HCT116 (cell line): ENCODE measurements at regions not wholly inside any gene's neighbourhood (a gene's known extent, or its start where the extent isn't known, plus 50 kb on each side); places are given as distances from the start of the nearest gene placed in this dataset.
"Not testable (repeated sequence)": the region's sequence is repeated elsewhere in the genome, so short reads cannot be mapped to it uniquely, and the experiment has no call there.

Experiments used
- ATAC-seq: fragments of 200-7000 bp; cut with Tn5 transposase; 2 replicates; pipeline ENCODE4 v1.9.1; 2020; ENCODE audit warnings: mild to moderate bottlenecking, moderate library complexity
- BruUV-seq: library from RNA; stranded (reverse); fragments of 400-500 nt; replicated peaks from 2 replicates; lab custom pipeline; 2021; lab: Mats Ljungman, UMichigan
- CTCF ChIA-PET: fragments of 300-600 bp; sonication (Branson Sonifier 250); formaldehyde crosslinking; loops from one replicate; lab custom pipeline; 2021; ENCODE audit warnings: antibody characterized with exemption; lab: Charles Lee
- POLR2A ChIA-PET: fragments of 300-600, 350-600 bp; sonication (Branson Sonifier 250); formaldehyde crosslinking; loops from one replicate; lab custom pipeline; 2021; ENCODE audit warnings: antibody characterized with exemption; lab: Charles Lee
- RAD21 ChIA-PET, 2 experiments: fragments of 300-600 bp; sonication (Branson Sonifier 250); formaldehyde crosslinking; loops; one replicate each; lab custom pipeline; 2023; ENCODE audit warnings: low total read pairs in 2 of 2; ENCODE audit not compliant: uncharacterized antibody in 2 of 2, unreplicated experiment in 2 of 2, low non-redundant PET in 1 of 2; lab: Charles Lee
- DNase-seq: peaks from one replicate; pipeline ENCODE4 v3.0.0-alpha.2; 2010; ENCODE audit warnings: low read depth, low spot score
- H2AFZ ChIP-seq: fragments of 200-600 bp; shearing (Covaris generic), sonication (generic); 2 replicates; pipeline ENCODE4 v1.6.1; 2017; ENCODE audit warnings: low read depth, mixed run types, mixed read lengths, antibody characterized with exemption, low read length; ENCODE audit not compliant: poor library complexity, severe bottlenecking
- H3K27ac ChIP-seq: 2 replicates; pipeline ENCODE4 v1.5.1; 2012; ENCODE audit warnings: low read depth, low read length
- H3K27me3 ChIP-seq: fragments of 200-600 bp; sonication (generic); 2 replicates; pipeline ENCODE4 v1.6.1; 2016; ENCODE audit warnings: mixed run types, low read length, mixed read lengths; ENCODE audit not compliant: insufficient read depth
- H3K36me3 ChIP-seq, 2 experiments: fragments of 200-500 bp in 1 of 2; fragments of 200-600 bp in 1 of 2; sonication (Bioruptor generic) in 1 of 2; sonication (generic) in 1 of 2; 2 replicates each; pipeline versions ENCODE4 v1.5.1 to v1.6.1; 2014 to 2016; ENCODE audit warnings: low read length in 2 of 2, inconsistent platforms in 1 of 2, mixed read lengths in 1 of 2, mixed run types in 1 of 2; ENCODE audit not compliant: insufficient read depth in 2 of 2, control insufficient read depth in 1 of 2
- H3K4me1 ChIP-seq, 2 experiments: fragments of 200-600 bp in 1 of 2; sonication (generic) in 1 of 2; 2 replicates each; pipeline versions ENCODE4 v1.5.1 to v1.6.1; 2012 to 2017; ENCODE audit warnings: low read length in 2 of 2, inconsistent platforms in 1 of 2, mild to moderate bottlenecking in 1 of 2, mixed read lengths in 1 of 2, mixed run types in 1 of 2, moderate library complexity in 1 of 2; ENCODE audit not compliant: insufficient read depth in 2 of 2, control insufficient read depth in 1 of 2
- H3K4me2 ChIP-seq: fragments of 200-600 bp; sonication (generic); 2 replicates; pipeline ENCODE4 v1.6.1; 2017; ENCODE audit warnings: mixed run types, low read length, mixed read lengths
- H3K4me3 ChIP-seq, 2 experiments: fragments of 200-600 bp in 1 of 2; sonication (generic) in 1 of 2; replicated peaks in 1 of 2; 2 replicates each; pipeline ENCODE4 v1.5.1; 2011 to 2016; ENCODE audit warnings: low read length in 2 of 2, control low read depth in 1 of 2, low read depth in 1 of 2, mild to moderate bottlenecking in 1 of 2, mixed read lengths in 1 of 2, mixed run types in 1 of 2
- H3K79me2 ChIP-seq: fragments of 200-600 bp; sonication (generic); 2 replicates; pipeline ENCODE4 v1.6.1; 2017; ENCODE audit warnings: mild to moderate bottlenecking, mixed run types, low read length, moderate library complexity, mixed read lengths; ENCODE audit not compliant: insufficient read depth
- H3K9ac ChIP-seq: fragments of 200-600 bp; sonication (generic); 2 replicates; pipeline ENCODE4 v1.6.1; 2016; ENCODE audit warnings: low read length, mixed read lengths
- H3K9me2 ChIP-seq: fragments of 200-600 bp; sonication (generic), shearing (Covaris generic); 2 replicates; pipeline ENCODE4 v1.6.1; 2017; ENCODE audit warnings: mixed run types, mild to moderate bottlenecking, moderate library complexity; ENCODE audit not compliant: insufficient read depth
- H3K9me3 ChIP-seq, 2 experiments: fragments of 200-500 bp in 1 of 2; fragments of 200-600 bp in 1 of 2; sonication (Bioruptor generic) in 1 of 2; sonication (generic) in 1 of 2; 2 replicates each; pipeline ENCODE4 v1.6.1; 2014 to 2017; ENCODE audit warnings: low read length in 2 of 2, mixed read lengths in 2 of 2, inconsistent platforms in 1 of 2, low read depth in 1 of 2, mild to moderate bottlenecking in 1 of 2, mixed run types in 1 of 2, moderate library complexity in 1 of 2; ENCODE audit not compliant: control insufficient read depth in 1 of 2, insufficient read depth in 1 of 2
- H4K20me1 ChIP-seq: fragments of 200-600 bp; sonication (generic), shearing (Covaris generic); 2 replicates; pipeline ENCODE4 v1.6.1; 2017; ENCODE audit warnings: mixed run types, mild to moderate bottlenecking, moderate library complexity; ENCODE audit not compliant: insufficient read depth
- FOSL1 ChIP-seq: IDR thresholded peaks from 2 replicates; pipeline ENCODE4 v1.6.1; 2012; ENCODE audit warnings: low read depth
- intact Hi-C: fragments of 100-400 bp; cut with micrococcal nuclease; formaldehyde crosslinking; loops from 2 replicates; pipeline ENCODE4 v1.10.0; 2022
- TF ChIP-seq, protein P1 (sequence below): IDR thresholded peaks from 2 replicates; pipeline ENCODE4 v1.6.1; 2011; ENCODE audit warnings: mild to moderate bottlenecking, low read length, moderate library complexity; ENCODE audit not compliant: insufficient replicate concordance; ENCODE audit errors: extremely low read depth
- TF ChIP-seq, protein P2 (sequence below): IDR thresholded peaks from 2 replicates; pipeline ENCODE4 v1.6.1; 2012; ENCODE audit warnings: low read depth

DNA sequence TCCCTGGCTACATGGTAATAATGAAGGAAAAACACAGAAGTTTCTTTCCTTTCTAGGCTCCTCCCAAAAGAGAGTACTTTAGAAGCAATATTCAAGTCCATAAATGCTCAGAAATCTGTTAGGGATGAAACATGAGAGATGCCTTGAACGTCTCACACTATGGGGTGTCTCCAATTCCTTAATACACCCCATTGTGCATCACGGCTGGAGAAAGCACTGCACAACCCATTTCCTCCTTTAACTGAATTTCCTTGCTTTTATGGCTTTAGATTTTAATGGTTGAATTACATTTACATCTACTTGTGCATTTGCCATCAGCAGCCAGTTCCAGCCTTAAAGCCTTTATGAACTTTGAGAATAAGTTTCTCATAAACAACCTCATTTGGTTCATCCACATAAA, 498.9 kb upstream of the PTBP2 start:
- ATAC-seq (no peak), DNase-seq (no peak)
- RAD21 ChIA-PET: no interaction called here
- Histone ChIP-seq H4K20me1 (no peaks in the 10 kb centered on the region), H3K9me2 (no peaks in the 10 kb centered on the region), H3K9ac (no peak overlapping the region), H2AFZ (no peak overlapping the region), H3K27ac (no peak overlapping the region), H3K27me3 (no peaks in the 10 kb centered on the region), H3K4me2 (no peak overlapping the region), H3K4me3 (no peak overlapping the region), H3K9me3 (no peaks in the 10 kb centered on the region), H3K36me3 (no peaks in the 10 kb centered on the region), H3K4me1 (no peaks in the 10 kb centered on the region), H3K79me2 (no peaks in the 10 kb centered on the region)
- CTCF ChIA-PET: interaction anchor here (1.2 kb wide), 1 partner anchor 14 kb away, joined by 3 read pairs; no protein-coding TSS in a partner anchor
- no TSS peak for BruUV-seq
- no peak for TF ChIP-seq FOSL1
- TF ChIP-seq, protein P1, sequence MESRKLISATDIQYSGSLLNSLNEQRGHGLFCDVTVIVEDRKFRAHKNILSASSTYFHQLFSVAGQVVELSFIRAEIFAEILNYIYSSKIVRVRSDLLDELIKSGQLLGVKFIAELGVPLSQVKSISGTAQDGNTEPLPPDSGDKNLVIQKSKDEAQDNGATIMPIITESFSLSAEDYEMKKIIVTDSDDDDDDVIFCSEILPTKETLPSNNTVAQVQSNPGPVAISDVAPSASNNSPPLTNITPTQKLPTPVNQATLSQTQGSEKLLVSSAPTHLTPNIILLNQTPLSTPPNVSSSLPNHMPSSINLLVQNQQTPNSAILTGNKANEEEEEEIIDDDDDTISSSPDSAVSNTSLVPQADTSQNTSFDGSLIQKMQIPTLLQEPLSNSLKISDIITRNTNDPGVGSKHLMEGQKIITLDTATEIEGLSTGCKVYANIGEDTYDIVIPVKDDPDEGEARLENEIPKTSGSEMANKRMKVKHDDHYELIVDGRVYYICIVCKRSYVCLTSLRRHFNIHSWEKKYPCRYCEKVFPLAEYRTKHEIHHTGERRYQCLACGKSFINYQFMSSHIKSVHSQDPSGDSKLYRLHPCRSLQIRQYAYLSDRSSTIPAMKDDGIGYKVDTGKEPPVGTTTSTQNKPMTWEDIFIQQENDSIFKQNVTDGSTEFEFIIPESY: no peak
- TF ChIP-seq, protein P2, sequence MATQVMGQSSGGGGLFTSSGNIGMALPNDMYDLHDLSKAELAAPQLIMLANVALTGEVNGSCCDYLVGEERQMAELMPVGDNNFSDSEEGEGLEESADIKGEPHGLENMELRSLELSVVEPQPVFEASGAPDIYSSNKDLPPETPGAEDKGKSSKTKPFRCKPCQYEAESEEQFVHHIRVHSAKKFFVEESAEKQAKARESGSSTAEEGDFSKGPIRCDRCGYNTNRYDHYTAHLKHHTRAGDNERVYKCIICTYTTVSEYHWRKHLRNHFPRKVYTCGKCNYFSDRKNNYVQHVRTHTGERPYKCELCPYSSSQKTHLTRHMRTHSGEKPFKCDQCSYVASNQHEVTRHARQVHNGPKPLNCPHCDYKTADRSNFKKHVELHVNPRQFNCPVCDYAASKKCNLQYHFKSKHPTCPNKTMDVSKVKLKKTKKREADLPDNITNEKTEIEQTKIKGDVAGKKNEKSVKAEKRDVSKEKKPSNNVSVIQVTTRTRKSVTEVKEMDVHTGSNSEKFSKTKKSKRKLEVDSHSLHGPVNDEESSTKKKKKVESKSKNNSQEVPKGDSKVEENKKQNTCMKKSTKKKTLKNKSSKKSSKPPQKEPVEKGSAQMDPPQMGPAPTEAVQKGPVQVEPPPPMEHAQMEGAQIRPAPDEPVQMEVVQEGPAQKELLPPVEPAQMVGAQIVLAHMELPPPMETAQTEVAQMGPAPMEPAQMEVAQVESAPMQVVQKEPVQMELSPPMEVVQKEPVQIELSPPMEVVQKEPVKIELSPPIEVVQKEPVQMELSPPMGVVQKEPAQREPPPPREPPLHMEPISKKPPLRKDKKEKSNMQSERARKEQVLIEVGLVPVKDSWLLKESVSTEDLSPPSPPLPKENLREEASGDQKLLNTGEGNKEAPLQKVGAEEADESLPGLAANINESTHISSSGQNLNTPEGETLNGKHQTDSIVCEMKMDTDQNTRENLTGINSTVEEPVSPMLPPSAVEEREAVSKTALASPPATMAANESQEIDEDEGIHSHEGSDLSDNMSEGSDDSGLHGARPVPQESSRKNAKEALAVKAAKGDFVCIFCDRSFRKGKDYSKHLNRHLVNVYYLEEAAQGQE: no peak
- POLR2A ChIA-PET: no interaction called here
- intact Hi-C loops: no loop called here

DNA sequence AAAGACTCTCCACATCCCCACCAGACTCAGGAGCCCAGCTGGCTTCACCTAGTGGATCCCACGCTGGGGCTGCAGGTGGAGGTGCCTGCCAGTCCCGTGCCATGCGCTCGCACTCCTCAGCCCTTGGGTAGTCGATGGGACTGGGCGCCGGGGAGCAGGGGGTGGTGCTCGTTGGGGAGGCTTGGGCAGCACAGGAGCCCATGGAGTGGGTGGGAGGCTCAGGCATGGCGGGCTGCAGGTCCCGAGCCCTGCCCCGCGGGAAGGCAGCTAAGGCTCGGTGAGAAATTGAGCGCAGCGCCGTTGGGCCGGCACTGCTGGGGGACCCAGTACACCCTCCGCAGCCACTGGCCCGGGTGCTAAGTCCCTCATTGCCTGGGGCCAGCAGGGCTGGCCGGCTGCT, 497.4 kb upstream of the PTBP2 start:
- H4K20me1 ChIP-seq, H3K9me3 ChIP-seq, ATAC-seq, CTCF ChIA-PET, H3K9me2 ChIP-seq, H2AFZ ChIP-seq, H3K27me3 ChIP-seq, RAD21 ChIA-PET, POLR2A ChIA-PET, BruUV-seq, H3K27ac ChIP-seq, intact Hi-C loops, H3K4me1 ChIP-seq, H3K36me3 ChIP-seq, H3K79me2 ChIP-seq, DNase-seq, H3K9ac ChIP-seq, H3K4me2 ChIP-seq, H3K4me3 ChIP-seq: not testable (repeated sequence)
